B cell (primary cell): ENCODE measurements at regions not wholly inside any gene's neighbourhood (a gene's known extent, or its start where the extent isn't known, plus 50 kb on each side); places are given as distances from the start of the nearest gene placed in this dataset.

Source experiments
- ATAC-seq: fragments of 200-7000 bp; cut with Tn5 transposase; one replicate; pipeline ENCODE4 v1.10.0; 2021; ENCODE audit warnings: low read depth, mild to moderate bottlenecking, moderate number of reproducible peaks, moderate library complexity
- CTCF ChIA-PET: fragments of 350-600 bp; sonication (Branson Sonifier 250); formaldehyde crosslinking; loops from one replicate; lab custom pipeline; 2021; ENCODE audit warnings: antibody characterized with exemption, inconsistent platforms; lab: Charles Lee
- POLR2A ChIA-PET: fragments of 350-600 bp; sonication (Branson Sonifier 250); formaldehyde crosslinking; loops from one replicate; lab custom pipeline; 2021; ENCODE audit warnings: antibody characterized with exemption; lab: Charles Lee
- DNase-seq: peaks from one replicate; pipeline ENCODE4 v3.0.0; 2013
- H2AFZ ChIP-seq: 2 replicates; pipeline ENCODE4 v1.6.1; 2012; ENCODE audit warnings: mild to moderate bottlenecking, low read depth, low read length; ENCODE audit not compliant: insufficient read depth, poor library complexity, severe bottlenecking
- H3K27ac ChIP-seq, 2 donors: 1 replicate in 1 of 2; 2 replicates in 1 of 2; pipeline ENCODE4 v1.5.1; 2012 to 2013; ENCODE audit warnings: low read length in 2 of 2, mild to moderate bottlenecking in 2 of 2, moderate library complexity in 1 of 2
- H3K27me3 ChIP-seq, 4 experiments: fragments of 200-600 bp in 1 of 4; sonication (generic) in 1 of 4; replicated peaks in 1 of 4; 1 replicate in 2 of 4; 2 replicates in 2 of 4; pipeline versions ENCODE4 v1.6.1 to v1.7.0; 2013 to 2016; ENCODE audit warnings: low read length in 3 of 4, mild to moderate bottlenecking in 2 of 4, mixed read lengths in 1 of 4, moderate library complexity in 1 of 4; ENCODE audit not compliant: insufficient read depth in 4 of 4, control insufficient read depth in 3 of 4; ENCODE audit errors: control extremely low read depth in 1 of 4
- H3K36me3 ChIP-seq, 2 experiments: replicated peaks in 1 of 2; 1 replicate in 1 of 2; 2 replicates in 1 of 2; pipeline versions ENCODE4 v1.6.1 to v1.7.1; 2013; ENCODE audit warnings: low read length in 1 of 2; ENCODE audit not compliant: insufficient read depth in 2 of 2, control insufficient read depth in 1 of 2; ENCODE audit errors: control extremely low read depth in 1 of 2, extremely low read depth in 1 of 2
- H3K4me1 ChIP-seq, 2 donors: fragments of 200-600 bp in 1 of 2; sonication (generic) in 1 of 2; 1 replicate in 1 of 2; 2 replicates in 1 of 2; pipeline versions ENCODE4 v1.5.1 to v1.6.1; 2013 to 2017; ENCODE audit warnings: low read length in 2 of 2; ENCODE audit not compliant: control insufficient read depth in 2 of 2, insufficient read depth in 2 of 2
- H3K4me2 ChIP-seq: replicated peaks from 2 replicates; pipeline ENCODE3; 2012; ENCODE audit warnings: mild to moderate bottlenecking, low read depth, low read length; ENCODE audit not compliant: poor library complexity, severe bottlenecking
- H3K4me3 ChIP-seq, 5 experiments: fragments of 200-600 bp in 1 of 5; sonication (generic) in 1 of 5; 1 replicate in 3 of 5; 2 replicates in 2 of 5; pipeline versions ENCODE4 v1.5.1 to v1.7.0; 2011 to 2016; ENCODE audit warnings: low read length in 4 of 5, mild to moderate bottlenecking in 4 of 5, low read depth in 2 of 5, control low read depth in 1 of 5, moderate library complexity in 1 of 5; ENCODE audit not compliant: insufficient read depth in 1 of 5; ENCODE audit errors: control extremely low read depth in 1 of 5, extremely low read depth in 1 of 5
- H3K79me2 ChIP-seq: fragments of 200-600 bp; sonication (generic); one replicate; pipeline ENCODE4 v1.6.0; 2016; ENCODE audit warnings: low read length; ENCODE audit not compliant: control insufficient read depth, insufficient read depth
- H3K9ac ChIP-seq: fragments of 200-600 bp; sonication (generic); 2 replicates; pipeline ENCODE4 v1.6.1; 2017; ENCODE audit warnings: mild to moderate bottlenecking, low read length, moderate library complexity
- H3K9me3 ChIP-seq, 3 donors: one replicate each; pipeline versions ENCODE4 v1.6.1 to v1.7.1; 2013; ENCODE audit warnings: low read length in 2 of 3; ENCODE audit not compliant: control insufficient read depth in 2 of 3, insufficient read depth in 1 of 3; ENCODE audit errors: control extremely low read depth in 1 of 3
- H4K20me1 ChIP-seq: 2 replicates; pipeline ENCODE4 v1.6.0; 2012; ENCODE audit warnings: mild to moderate bottlenecking, low read length; ENCODE audit not compliant: insufficient read depth, control insufficient read depth, poor library complexity, severe bottlenecking
- H3K27ac Mint-ChIP-seq: one replicate; pipeline ENCODE4 v1.8.0; 2021; ENCODE audit warnings: mixed read lengths
- H3K27me3 Mint-ChIP-seq: one replicate; pipeline ENCODE4 v1.8.0; 2021; ENCODE audit warnings: mixed read lengths
- H3K4me1 Mint-ChIP-seq: one replicate; pipeline ENCODE4 v1.8.0; 2021; ENCODE audit warnings: mixed read lengths
- H3K4me3 Mint-ChIP-seq: one replicate; pipeline ENCODE4 v1.8.0; 2021; ENCODE audit warnings: mixed read lengths
- H3K9me3 Mint-ChIP-seq: one replicate; pipeline ENCODE4 v1.8.0; 2022; ENCODE audit warnings: mixed read lengths; ENCODE audit not compliant: insufficient read depth
- CTCF ChIP-seq: fragments of 200-600 bp; IDR thresholded peaks from one replicate; pipeline ENCODE4 v1.8.0; 2022; ENCODE audit warnings: antibody characterized with exemption, mild to moderate bottlenecking
- EZH2 ChIP-seq: IDR thresholded peaks from 2 replicates; pipeline ENCODE4 v1.6.1; 2012; ENCODE audit warnings: borderline replicate concordance, low read depth, mild to moderate bottlenecking, moderate library complexity, low read length; ENCODE audit not compliant: insufficient read depth, poor library complexity, severe bottlenecking
- WGBS: methylation state at CpG from one replicate; pipeline ENCODE4 v1.1.5; 2013; ENCODE audit warnings: missing lambda C conversion rate; ENCODE audit not compliant: insufficient coverage; 5-methylcytosine and 5-hydroxymethylcytosine counted together
- intact Hi-C: fragments of 100-400 bp; cut with micrococcal nuclease; formaldehyde crosslinking; loops from one replicate; pipeline ENCODE4 v1.10.0; 2022

- no peaks in the 10 kb centered on the region for H3K36me3 ChIP-seq
- intact Hi-C loops = no loop called here
- CTCF ChIA-PET = no interaction called here
- no peak overlapping the region for H2AFZ ChIP-seq
- H3K4me1 ChIP-seq = no peaks in the 10 kb centered on the region
- no CpG with 5 or more reads among the region's 3 CpGs for WGBS
- TF ChIP-seq EZH2 (no peak), CTCF (no peak)
- H3K27me3 ChIP-seq = no peaks in the 10 kb centered on the region
- Mint-ChIP-seq H3K27me3 (no peaks in the 10 kb centered on the region), H3K4me1 (no peaks in the 10 kb centered on the region), H3K9me3 (no peaks in the 10 kb centered on the region), H3K27ac (no peak overlapping the region), H3K4me3 (no peak overlapping the region)
- no peaks in the 10 kb centered on the region for H4K20me1 ChIP-seq
- POLR2A ChIA-PET = no interaction called here
- no peak overlapping the region for H3K4me2 ChIP-seq
- H3K4me3 ChIP-seq = no peak overlapping the region
- H3K27ac ChIP-seq = no peak overlapping the region
- ATAC-seq = no peak
- H3K79me2 ChIP-seq = no peaks in the 10 kb centered on the region
- no peaks in the 10 kb centered on the region for H3K9me3 ChIP-seq
- no peak for DNase-seq
- no peak overlapping the region for H3K9ac ChIP-seq
Observed at GRCh38 chr2:187976986-187977333, 314.7 kb upstream of the GULP1 start.

GRCh38 chr2:187978356-187978755, 313.3 kb upstream of the GULP1 start:
- Histone ChIP-seq H3K4me1 (peaks cover 1 to 8% of the 10 kb centered on the region in 2 donors), H3K79me2 (no peaks in the 10 kb centered on the region), H3K27me3 (no peaks in the 10 kb centered on the region), H3K9ac (no peak overlapping the region), H3K4me3 (no peak overlapping the region), H3K9me3 (no peaks in the 10 kb centered on the region), H3K27ac (no peak overlapping the region), H3K4me2 (no peak overlapping the region), H2AFZ (no peak overlapping the region), H4K20me1 (no peaks in the 10 kb centered on the region), H3K36me3 (no peaks in the 10 kb centered on the region)
- no peaks in the 10 kb centered on the region for H3K27me3 Mint-ChIP-seq
- peaks cover 3% of the 10 kb centered on the region for H3K4me1 Mint-ChIP-seq
- no peak for TF ChIP-seq EZH2
- TF ChIP-seq CTCF = no peak
- no peak for ATAC-seq
- no peak overlapping the region for H3K27ac Mint-ChIP-seq
- POLR2A ChIA-PET = no interaction called here
- intact Hi-C loops = no loop called here
- WGBS = no CpG with 5 or more reads among the region's 3 CpGs
- DNase-seq = no peak
- CTCF ChIA-PET = no interaction called here
- H3K4me3 Mint-ChIP-seq = no peak overlapping the region
- no peaks in the 10 kb centered on the region for H3K9me3 Mint-ChIP-seq
